ENCODE measurements at regions not wholly inside any gene's neighbourhood (a gene's known extent, or its start where the extent isn't known, plus 50 kb on each side); places are given as distances from the start of the nearest gene placed in this dataset.
"Not testable (repeated sequence)": the region's sequence is repeated elsewhere in the genome, so short reads cannot be mapped to it uniquely, and the experiment has no call there.

- Histone ChIP-seq H4K20me1 (replicated peaks; ENCODE audit: control insufficient read depth, extremely low read depth, insufficient read depth, low read length) (no peaks in the 10 kb centered on the region), H3K27ac (ENCODE audit: insufficient read depth, low read depth, low read length) (no peak overlapping the region), H3K9me3 (replicated peaks; ENCODE audit: control insufficient read depth, insufficient read depth, low read length) (no peaks in the 10 kb centered on the region), H3K36me3 (ENCODE audit: control insufficient read depth in 2 of 2, extremely low read depth in 1 of 2, insufficient read depth in 2 of 2, low read length in 2 of 2) (no peaks in the 10 kb centered on the region), H3K79me2 (ENCODE audit: control insufficient read depth, insufficient read depth, low read length) (no peaks in the 10 kb centered on the region), H3K4me1 (ENCODE audit: control insufficient read depth, extremely low read depth, insufficient read depth, low read length) (no peaks in the 10 kb centered on the region), H3K4me3 (replicated peaks in 1 of 3; ENCODE audit: insufficient read depth in 1 of 3, low read depth in 1 of 3, low read length in 3 of 3) (no peak overlapping the region), H2AFZ (ENCODE audit: low read depth, low read length) (no peak overlapping the region), H3K27me3 (ENCODE audit: control insufficient read depth in 2 of 2, insufficient read depth in 2 of 2, low read length in 2 of 2) (peaks cover 9 to 14% of the 10 kb centered on the region in 2 experiments), H3K9me1 (replicated peaks; ENCODE audit: control insufficient read depth, extremely low read depth, insufficient read depth, low read length) (no peaks in the 10 kb centered on the region), H3K4me2 (ENCODE audit: insufficient read depth, low read length) (no peak overlapping the region), H3K9ac (replicated peaks; ENCODE audit: extremely low read depth, insufficient read depth, low read length) (no peak overlapping the region)
- CTCF ChIA-PET: interaction anchor here (0.6 to 1.1 kb wide), 2 partner anchors 45 to 66 kb away, joined by 3 read pairs; no protein-coding TSS in a partner anchor
- dilution Hi-C loops (cut with MboI; ENCODE audit: extremely low pct_ligation_motif_present, low sequenced_read_pairs): no loop called here
- intact Hi-C loops (cut with micrococcal nuclease): no loop called here
- DNase-seq (ENCODE audit: low read depth, low spot score): no peak
- BruUV-seq (replicated peaks): no TSS peak
- no peak for FAIRE-seq
- TF ChIP-seq EZH2 (IDR thresholded peaks at IDR 0.05; ENCODE audit: borderline replicate concordance, low read depth, low read length, severe bottlenecking) (no peak), CTCF (IDR thresholded peaks at IDR 0.05; ENCODE audit: extremely low read depth in 1 of 2, insufficient read depth in 1 of 2, low read depth in 1 of 2, low read length in 2 of 2) (no peak), MAX (IDR thresholded peaks at IDR 0.05; ENCODE audit: insufficient read depth, insufficient read length) (no peak), FOS (IDR thresholded peaks at IDR 0.05; ENCODE audit: borderline replicate concordance, insufficient read depth, low read length) (no peak), JUN (IDR thresholded peaks at IDR 0.05; ENCODE audit: borderline replicate concordance, insufficient read depth, insufficient read length, low read depth) (no peak), MYC (IDR thresholded peaks at IDR 0.05; ENCODE audit: low read depth, low read length) (no peak), GATA2 (IDR thresholded peaks at IDR 0.05; ENCODE audit: insufficient read depth, insufficient read length, low read depth, low read length) (no peak), POLR2AphosphoS5 (IDR thresholded peaks at IDR 0.05; ENCODE audit: insufficient read depth, low read depth, low read length) (no peak), POLR2A (IDR thresholded peaks at IDR 0.05; ENCODE audit: low read depth, low read length) (no peak)
- POLR2A ChIA-PET: no interaction called here
Measured at GRCh38 chr7:131924857-131925256, 368.4 kb upstream of the PODXL start.

- H3K4me3 ChIP-seq (replicated peaks in 1 of 3; ENCODE audit: insufficient read depth in 1 of 3, low read depth in 1 of 3, low read length in 3 of 3); intact Hi-C loops (cut with micrococcal nuclease); BruUV-seq (replicated peaks); H3K9me1 ChIP-seq (replicated peaks; ENCODE audit: control insufficient read depth, extremely low read depth, insufficient read depth, low read length); H3K9me3 ChIP-seq (replicated peaks; ENCODE audit: control insufficient read depth, insufficient read depth, low read length); FAIRE-seq; H3K9ac ChIP-seq (replicated peaks; ENCODE audit: extremely low read depth, insufficient read depth, low read length); H2AFZ ChIP-seq (ENCODE audit: low read depth, low read length); dilution Hi-C loops (cut with MboI; ENCODE audit: extremely low pct_ligation_motif_present, low sequenced_read_pairs); H3K79me2 ChIP-seq (ENCODE audit: control insufficient read depth, insufficient read depth, low read length); H3K36me3 ChIP-seq (ENCODE audit: control insufficient read depth in 2 of 2, extremely low read depth in 1 of 2, insufficient read depth in 2 of 2, low read length in 2 of 2); DNase-seq (ENCODE audit: low read depth, low spot score); CTCF ChIA-PET; POLR2A ChIA-PET; H3K4me2 ChIP-seq (ENCODE audit: insufficient read depth, low read length); H3K27ac ChIP-seq (ENCODE audit: insufficient read depth, low read depth, low read length); H4K20me1 ChIP-seq (replicated peaks; ENCODE audit: control insufficient read depth, extremely low read depth, insufficient read depth, low read length); H3K4me1 ChIP-seq (ENCODE audit: control insufficient read depth, extremely low read depth, insufficient read depth, low read length): not testable (repeated sequence)
- peaks cover 10 to 21% of the 10 kb centered on the region in 2 experiments for H3K27me3 ChIP-seq (ENCODE audit: control insufficient read depth in 2 of 2, insufficient read depth in 2 of 2, low read length in 2 of 2)
Measured at GRCh38 chr7:131922948-131923347, 366.5 kb upstream of the PODXL start.
